HG02588 (cell line): ENCODE measurements at regions not wholly inside any gene's neighbourhood (a gene's known extent, or its start where the extent isn't known, plus 50 kb on each side); places are given as distances from the start of the nearest gene placed in this dataset.
"Not testable (repeated sequence)": the region's sequence is repeated elsewhere in the genome, so short reads cannot be mapped to it uniquely, and the experiment has no call there.

Source experiments
- ATAC-seq: cut with Tn5 transposase; IDR thresholded peaks from one replicate; pipeline ENCODE4 v1.9.1; 2021; ENCODE audit warnings: mild to moderate bottlenecking, moderate library complexity; ENCODE audit not compliant: unreplicated experiment

DNA sequence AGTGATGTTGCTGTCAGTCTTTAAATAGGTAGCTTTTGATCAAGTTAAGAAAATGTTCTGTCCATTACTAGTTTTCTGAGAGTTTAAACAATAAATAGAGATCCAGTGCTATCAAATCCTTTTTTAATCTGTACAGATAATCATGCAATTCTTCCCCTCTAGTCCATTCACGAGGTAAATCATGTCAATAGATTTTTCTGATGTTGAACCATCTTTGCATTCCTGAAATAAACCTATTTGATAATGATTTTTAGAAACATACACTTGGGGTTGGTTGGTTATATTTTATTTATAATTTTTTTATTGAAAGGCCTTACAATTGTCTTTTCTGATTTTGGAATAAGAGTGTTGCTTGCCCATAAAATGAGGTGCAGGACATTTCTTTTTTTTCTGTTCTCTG, 95.0 kb downstream of the FAM53A start:
- no peak for ATAC-seq

DNA sequence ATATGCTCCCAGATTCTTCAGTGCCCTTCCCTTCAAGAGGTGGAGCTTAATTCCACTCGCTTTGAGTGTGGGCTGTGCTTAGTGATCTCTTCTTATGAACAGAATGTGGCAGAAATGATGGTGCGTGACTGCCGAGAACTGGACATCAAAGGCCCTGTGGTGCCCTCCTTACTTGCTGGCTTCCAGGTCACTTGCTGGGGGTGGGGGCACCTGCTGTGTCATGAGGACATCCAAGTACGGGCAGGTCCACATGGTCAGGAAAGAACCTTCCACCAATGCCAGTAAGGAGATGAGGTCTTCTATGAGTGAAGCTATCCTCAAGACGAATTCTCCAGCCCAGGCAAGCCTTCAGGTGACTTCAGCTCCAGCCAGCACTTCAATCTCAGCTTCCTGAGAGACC, 95.8 kb downstream of the FAM53A start:
- no peak for ATAC-seq

DNA sequence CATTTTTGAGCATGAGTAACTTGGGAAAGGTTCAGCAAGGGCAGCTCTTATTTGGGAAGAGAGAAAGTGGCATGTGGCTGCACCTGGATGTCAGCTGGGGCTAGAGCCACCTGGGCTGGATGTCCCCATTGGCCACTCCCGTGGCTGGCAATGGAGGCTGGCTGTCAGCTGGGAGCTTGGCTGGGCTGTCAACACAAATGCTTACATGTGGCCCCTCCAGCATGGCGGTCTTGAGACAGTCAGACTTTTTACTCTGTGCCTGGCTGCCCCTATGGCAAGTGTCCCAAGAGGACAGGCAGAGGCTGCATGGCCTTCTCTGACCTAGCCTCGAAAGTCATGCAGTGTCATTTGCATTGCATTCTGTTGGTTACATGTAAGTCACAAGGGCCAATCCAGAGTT, 99.6 kb downstream of the FAM53A start:
- no peak for ATAC-seq

DNA sequence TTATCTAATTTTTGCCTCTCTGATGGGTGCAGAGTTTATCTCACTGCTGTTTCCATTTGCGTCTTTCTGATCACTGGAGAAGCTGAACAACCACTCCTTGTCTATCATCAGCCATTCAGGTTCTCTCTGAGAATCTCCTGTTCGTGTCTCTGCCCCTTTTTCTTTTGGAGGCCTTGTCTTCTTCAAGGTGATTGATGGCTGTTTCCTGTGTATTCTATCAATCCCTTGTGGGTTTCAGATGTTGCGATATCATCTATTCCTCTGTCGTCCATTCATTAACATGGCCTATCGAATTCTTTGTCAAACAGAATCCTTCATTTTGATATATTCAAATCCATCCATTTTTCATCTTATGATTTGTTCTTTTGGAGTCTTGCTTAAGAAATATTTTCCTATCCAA, 100.3 kb downstream of the FAM53A start:
- ATAC-seq = no peak

DNA sequence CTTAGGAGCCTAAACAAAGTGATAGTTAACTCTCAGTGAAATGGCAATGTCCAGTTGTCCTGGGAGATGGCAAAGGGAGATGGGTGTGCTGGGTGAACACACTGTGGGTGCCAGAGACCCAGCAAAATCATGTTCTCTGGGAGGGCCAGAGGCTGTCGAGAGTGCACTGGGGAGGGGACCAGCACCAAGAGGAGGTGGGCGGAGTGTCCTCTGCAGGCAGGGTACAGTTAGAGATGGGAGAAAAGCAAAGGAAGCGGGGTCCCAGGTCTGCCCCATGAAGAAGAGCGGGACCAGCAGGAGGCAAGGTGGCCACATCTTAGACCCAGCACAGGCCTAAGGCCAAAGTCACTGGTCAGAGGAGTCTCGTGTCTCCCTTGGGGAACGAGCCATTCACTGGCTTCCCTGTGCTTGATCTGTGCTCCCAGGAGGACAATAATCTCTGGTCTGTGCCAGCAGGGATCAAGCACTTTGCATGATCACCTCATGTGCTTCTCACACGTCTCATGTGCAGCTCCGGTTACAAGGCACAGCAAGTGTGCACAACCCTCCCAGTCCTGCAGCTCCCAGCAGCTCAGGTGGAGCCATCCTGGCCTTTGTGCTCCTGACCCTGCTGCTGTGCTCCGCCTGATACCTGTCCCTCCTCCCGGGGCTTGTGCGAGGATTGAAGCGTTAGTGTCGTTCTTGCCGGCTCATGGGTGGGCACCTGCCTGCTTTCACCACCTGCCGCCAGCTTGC, 100.9 kb downstream of the FAM53A start:
- ATAC-seq = no peak

DNA sequence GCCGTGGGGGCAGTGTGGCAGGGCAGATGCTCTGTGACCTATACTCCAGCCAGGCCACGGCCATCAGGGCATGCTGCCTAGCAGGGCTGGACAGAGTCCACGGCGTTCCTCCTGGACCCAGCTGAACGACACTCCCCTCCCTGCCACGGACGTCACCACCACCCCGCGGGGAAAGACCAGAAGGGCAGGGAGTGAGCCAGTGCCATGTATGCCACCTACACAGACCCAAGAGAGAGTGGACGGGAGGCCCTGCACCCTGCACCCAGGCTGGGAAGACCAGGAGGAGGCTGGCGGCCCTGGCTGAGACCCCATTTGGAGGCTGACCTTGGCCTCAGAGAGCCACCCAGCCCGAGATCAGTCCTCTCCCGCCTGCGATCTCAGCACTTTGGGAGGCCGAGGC, 101.9 kb downstream of the FAM53A start:
- no peak for ATAC-seq

DNA sequence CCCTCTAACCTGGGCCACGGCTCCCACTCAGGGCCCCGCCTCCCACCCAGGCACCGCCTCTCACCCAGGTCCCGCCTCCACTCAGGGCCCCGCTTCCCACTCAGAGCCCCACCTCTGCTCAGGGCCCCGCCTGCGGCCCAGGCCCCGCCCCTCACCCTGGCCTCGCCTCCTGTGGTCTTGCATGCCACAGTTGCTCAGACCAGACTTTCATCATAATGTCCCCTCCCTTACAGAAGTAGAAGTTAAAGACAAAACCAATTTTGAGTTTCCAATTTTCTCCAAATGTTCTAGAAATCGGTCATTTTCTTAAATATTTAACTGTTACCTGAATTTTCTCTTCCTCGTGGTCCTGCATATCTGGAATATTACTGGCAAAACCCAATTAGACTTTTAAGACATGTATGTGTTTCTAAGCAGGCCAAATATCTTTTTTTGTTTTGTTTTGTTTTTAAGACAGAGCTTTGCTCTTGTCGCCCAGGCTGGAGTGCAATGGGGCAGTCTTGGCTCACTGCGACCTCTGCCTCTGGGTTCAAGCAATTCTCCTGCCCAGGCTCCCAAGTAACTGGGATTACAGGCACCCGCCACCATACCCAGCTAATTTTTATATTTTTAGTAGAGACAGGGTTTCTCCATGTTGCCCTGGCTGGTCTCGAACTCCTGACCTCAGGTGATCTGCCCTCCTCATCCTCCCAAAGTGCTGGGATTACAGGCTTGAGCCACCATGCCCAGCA, 102.8 kb downstream of the FAM53A start:
- ATAC-seq = peak; percentile 56

DNA sequence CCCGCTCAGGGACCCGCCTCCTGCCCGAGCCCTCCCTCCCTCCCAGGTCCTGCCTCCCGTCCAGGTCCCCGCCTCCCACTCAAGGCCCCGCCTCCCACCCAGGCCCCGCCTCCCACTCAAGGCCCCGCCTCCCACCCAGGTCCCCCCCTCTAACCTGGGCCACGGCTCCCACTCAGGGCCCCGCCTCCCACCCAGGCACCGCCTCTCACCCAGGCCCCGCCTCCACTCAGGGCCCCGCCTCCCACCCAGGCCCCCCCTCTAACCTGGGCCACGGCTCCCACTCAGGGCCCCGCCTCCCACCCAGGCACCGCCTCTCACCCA, 103.5 kb downstream of the FAM53A start:
- ATAC-seq = not testable (repeated sequence)

DNA sequence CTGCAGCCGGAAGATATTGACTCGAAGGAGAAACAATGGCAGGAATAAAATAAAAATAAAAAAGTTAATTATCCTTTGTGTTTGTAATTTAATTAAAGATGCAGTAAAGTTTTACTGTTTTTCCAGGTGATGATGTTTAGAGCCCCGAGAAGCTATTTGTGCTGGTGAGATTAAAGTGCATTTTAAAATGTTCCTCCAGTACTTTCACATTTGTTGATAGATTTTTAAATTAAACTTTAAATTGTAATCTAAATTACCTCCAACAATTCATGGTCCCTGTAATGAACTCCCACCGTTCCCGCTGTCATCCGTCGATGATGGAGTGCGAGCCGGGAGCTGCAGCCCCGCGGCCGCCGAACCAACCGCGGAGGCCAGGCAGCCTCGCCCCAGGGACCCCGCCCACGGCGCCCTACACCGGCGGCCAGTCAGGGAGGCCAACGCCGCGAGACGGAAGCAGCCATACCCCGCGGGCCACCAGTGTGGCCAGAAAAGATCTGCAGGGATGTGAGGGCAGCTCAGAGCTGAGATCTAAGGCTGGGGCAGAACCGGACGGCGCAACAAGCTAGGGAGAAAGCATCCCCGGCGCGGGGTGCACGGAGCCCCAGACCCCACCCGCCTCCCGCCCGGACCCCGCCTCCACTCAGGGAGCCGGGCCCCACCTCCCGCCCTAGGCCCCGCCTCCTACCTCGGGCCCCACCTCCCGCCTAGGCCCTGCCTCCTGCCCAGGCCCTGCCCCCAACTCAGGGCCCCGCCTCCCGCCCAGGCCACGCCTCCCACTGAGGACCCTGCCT, 104.0 kb downstream of the FAM53A start:
- peak; percentile 42 for ATAC-seq

DNA sequence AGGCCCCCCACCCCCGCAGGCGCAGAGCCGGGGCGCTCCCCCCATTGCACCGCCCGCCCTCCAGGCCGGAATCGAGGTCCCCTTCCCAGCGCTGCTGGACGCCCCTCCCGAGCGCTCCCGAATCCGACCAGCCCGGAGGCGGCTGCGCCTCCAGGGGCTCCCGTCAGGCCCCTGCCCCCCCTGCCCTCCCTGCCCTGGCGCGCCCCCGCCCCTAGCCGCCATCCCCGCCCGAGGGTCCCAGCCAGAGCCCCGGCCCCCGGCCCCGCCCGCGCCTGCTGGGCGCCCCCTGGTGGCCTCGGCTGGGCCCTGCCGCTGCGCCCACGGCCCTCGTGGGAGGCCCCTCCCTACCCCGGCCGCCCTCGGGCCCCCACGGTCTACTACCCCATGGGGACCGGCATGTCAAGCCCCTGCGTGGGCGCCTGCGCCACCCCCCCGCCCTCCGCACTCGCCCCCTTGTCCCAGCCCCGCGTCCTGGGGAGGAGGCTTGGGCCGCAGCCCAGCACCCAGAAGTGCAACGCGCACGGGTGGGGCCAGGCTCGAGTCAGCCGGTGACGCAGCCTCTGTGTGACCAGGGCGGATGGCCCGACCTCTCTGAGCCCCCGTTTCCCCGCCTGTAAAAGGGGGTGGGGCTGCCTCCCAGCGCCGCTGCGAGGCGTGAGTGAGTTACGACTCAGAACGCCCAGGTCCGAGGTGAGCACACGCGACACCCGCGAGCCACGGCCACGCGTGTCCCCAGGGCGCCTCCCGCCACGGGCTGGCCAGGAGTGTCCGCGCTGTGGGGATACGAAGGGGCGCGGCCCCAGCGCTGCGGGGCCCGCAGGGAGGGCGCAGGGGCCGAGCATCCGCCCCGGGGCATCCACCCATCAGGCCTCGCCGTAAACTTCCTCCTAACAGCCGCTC, 104.9 kb downstream of the FAM53A start:
- peak; percentile 34 for ATAC-seq

DNA sequence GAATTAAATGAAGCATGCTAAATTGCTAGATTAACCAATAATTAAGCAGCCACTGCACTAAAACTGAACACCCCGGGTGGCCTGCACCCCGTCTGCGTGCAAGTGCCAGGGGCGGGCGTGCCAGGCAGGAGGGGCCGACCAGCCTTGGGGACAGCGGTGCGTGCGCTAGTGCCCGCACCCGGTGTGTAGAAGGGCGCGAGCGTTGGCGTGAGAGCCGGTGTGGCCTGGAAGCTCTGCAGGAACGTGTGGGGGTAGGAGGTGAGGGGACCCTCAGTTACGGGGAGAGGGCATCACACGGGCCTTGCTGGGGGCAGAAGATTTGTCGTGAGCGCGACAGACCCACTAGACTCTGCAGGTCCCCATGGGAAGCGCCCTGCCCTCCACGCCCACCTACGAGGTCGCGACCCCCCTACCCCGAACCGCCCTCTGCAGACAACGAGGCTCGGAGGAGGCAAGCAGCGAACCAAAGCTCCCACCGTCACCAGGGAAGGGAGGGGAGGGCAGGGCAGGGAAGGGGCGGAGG, 105.8 kb downstream of the FAM53A start:
- no peak for ATAC-seq

DNA sequence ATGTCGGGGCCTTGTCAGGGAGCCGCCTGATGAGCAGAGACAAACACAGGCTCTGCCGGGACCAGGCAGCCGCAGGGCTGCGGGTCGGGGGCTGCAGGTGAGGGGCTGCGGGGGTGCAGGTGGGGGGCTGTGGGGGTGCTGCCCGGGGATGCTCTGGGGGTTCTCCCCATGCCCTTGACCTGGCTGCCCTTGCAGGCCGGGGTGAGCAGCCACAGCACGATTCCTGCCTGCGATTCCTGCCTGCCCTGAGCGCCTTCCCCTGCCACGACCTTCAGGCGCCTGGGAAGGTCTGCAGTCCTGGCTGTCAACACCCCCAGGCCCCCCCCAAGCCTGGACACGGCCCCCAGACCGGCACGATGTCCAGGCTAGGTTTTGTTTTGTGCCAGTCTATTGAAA, 106.3 kb downstream of the FAM53A start:
- no peak for ATAC-seq

DNA sequence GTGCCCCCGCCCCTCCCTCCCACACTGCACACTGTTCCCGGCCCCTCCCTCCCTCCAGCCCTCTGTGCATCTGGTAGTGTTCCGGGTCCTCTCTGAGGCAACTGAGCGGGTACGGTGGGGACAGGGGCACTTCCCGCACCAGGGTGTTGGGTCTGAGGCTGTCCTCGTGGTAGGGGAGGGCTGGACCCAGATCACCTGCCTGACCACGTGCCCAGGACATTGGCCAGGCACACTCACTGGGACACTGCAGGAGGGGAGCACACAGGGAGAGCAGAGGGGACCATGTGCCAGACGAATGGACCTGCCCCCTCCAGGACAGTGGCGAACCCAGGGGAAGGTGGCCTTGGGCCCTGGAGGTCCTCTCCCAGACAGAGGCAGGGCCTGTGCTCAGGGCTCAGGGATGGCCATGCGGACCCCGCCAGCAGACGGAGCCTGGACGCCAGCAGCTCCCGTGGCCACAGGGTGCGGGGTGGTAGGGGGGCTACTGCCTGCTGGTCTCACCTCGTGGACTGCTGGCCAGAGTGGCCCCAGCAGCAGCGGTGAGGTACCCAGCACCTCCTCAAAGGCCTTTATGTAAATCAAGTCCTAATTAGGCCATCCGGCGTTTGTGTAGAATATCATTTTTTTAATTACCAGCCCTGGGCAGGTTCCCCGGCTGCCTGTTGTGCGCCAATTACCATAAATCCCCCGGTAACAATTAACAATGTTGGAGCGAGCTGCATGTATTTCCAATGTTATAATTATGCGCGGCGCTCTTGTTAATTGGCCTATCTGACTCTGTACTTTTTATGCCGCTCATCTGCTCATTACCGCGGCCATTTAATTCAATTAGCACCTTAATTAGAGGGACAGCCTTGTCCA, 106.9 kb downstream of the FAM53A start:
- no peak for ATAC-seq

DNA sequence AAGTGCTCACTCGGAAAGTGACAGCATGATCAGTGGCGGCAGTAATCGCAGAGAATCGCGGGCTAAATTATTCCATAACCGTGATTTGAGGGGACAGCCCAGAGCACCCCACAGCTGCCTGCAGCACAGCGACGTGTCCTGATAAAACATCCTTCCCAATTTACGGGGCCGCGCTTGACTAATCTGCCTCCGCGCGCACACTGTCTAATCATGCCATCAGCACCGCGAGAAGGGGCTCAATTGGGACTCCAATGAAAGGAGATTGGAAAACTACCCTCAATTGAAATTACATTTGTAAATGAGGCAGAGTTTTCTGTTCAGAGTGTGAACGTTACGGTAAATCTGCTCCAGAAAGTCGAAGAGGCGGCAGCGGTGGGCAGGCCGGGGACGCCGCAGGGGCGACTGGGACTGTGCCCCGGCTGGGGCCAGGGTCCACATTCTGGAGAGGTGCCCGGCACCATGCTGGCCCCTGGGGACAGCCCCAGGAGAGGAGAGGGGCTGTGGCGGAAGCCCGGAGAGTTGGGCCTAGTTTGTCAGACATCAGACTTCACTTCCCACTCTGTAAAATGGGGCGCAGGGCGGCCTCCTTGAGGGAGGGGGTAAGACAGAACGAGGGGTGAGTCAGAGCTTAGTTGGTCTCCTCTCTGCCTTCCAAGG, 107.7 kb downstream of the FAM53A start:
- ATAC-seq = no peak

DNA sequence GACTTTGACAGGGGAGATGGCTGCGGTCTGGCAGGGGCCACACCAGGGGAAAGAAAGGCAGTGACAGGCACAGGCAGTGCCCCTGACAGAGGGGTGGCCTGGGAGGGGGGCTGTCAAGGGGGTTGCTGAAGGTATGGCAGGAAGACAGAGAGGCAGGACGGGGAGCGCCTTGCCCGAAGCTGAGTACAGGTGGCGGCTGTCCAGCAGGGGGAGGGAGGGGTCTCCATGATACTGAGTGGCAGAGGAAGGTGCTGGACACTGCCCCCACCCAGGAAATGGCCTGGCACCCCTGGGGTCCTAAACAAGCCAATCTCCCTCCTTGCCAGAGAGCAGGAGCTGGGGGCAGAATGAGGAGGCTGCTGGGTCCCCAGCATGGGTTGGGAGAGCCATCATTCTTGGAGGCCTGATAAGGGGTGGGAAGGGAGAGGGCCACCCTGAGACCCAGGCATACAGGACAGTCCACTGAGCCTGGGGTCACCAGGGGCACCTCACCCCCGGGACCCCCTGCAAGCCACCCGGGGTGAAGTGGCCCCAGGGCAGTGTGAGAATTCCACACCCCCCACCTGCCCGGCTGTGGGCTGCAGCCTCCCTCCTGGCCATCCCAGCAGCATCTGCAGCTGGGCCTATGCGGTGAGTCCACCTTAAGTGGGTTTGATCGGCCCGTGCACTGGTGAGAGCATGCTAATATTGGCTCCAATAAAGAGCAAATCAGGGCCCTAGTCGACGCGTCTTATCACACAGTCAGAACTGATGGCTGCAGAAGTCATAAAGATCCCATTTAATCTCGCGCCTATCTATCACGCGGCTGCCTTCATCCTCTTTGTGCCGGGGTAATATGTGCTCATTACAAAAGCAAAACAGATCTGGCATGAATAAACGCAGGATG, 108.5 kb downstream of the FAM53A start:
- ATAC-seq = no peak

DNA sequence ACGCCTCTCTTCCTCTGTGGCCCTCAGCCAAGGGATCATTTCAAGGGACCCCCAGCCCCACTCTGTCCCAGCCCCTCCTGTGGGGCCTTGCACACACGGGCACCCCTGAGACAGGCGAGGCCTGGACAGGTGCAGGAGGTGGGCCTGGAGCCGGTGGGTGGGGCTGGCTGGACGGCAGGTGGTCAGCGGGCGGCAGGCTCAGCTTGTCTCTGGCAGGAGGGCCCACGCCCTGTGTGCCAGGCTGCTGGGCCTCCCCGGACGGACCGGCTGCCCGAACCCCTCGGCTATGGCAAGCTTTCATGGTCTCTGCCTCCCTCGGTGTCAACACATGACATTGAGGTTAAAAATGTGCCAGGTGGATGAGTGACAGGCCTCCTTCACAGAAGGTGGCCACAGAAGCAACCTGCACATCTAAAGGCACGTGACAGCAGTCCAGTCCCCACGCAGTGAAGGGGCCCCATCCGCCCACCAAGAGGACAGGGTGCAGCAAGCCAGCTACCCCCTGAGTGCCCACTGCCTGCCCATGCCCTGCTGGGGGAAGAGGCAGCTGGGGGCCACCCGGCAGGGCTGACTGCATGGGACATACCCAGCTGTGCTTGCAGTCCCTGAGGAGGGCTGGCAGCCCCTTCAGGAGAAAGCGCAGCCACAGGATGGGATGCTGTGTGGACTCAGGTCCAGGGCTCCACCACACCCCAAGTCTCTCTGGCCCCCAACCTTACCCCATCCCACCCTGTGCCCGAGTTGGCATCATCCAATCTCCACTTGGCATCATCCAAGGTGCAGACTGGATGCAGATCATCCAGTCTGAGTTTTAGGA, 109.3 kb downstream of the FAM53A start:
- ATAC-seq = no peak

DNA sequence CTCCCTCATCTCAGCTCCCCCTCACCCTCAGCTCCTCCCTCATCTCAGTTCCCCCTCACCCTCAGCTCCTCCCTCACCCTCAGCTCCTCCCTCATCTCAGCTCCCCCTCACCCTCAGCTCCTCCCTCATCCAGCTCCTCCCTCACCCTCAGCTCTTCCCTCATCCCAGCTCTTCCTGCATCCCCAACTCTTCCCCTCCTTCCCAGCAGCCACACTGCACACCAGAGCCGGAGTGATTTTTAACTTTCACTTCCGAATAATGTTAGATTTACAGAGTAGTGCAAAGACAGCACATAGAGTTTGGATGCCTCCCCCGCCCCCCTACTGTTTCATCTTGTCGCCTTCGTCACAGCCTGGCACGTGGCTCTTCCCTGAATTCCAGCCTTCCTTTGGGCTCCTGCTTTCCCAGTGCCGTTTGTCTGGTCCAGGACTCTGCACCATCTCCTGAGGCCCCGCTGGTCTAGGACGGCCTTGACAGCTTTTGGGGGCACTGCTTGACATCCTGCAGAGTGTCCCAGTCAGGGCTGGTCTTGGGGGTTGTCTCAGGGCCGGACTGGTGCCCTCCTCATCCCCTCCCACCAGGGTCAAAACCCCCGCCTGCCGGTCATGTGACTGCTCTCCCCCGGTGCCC, 110.2 kb downstream of the FAM53A start:
- no peak for ATAC-seq
